Keratinocyte (primary cell): ENCODE measurements at regions not wholly inside any gene's neighbourhood (a gene's known extent, or its start where the extent isn't known, plus 50 kb on each side); places are given as distances from the start of the nearest gene placed in this dataset.

Experiments used
- EZH2 ChIP-seq: IDR thresholded peaks from one replicate; pipeline ENCODE4 v1.6.1; 2012; ENCODE audit warnings: inconsistent platforms, mild to moderate bottlenecking, low read length, moderate library complexity
- TF ChIP-seq, protein P1 (sequence below), 3 experiments: IDR thresholded peaks in 1 of 3; conservative IDR thresholded peaks in 1 of 3; optimal IDR thresholded peaks in 1 of 3; 2 replicates in 2 of 3; 3 replicates in 1 of 3; pipeline versions ENCODE3 to v1.5.1; 2011; ENCODE audit warnings: low read length in 3 of 3, mild to moderate bottlenecking in 3 of 3, moderate library complexity in 2 of 3, control low read depth in 1 of 3, inconsistent platforms in 1 of 3; ENCODE audit not compliant: insufficient read depth in 2 of 3; ENCODE audit errors: extremely low read depth in 1 of 3

DNA sequence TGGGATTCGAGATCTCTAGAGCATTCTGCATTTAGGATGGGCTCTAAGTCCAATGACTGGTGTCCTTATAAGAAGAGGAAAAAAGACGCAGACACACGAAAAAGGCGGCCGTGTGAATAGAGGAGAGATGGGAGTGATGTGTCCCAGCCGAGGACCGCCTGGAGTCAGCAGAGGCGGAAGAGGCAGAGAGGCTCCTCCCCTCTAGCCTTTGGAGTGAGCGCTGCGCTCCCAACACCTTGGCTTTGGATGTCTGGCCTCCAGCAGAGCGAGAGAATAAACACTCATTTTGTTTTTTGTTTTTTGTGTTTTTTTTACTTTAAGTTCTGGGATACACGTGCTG, 83.0 kb upstream of the RTL6 start:
- TF ChIP-seq, protein P1, sequence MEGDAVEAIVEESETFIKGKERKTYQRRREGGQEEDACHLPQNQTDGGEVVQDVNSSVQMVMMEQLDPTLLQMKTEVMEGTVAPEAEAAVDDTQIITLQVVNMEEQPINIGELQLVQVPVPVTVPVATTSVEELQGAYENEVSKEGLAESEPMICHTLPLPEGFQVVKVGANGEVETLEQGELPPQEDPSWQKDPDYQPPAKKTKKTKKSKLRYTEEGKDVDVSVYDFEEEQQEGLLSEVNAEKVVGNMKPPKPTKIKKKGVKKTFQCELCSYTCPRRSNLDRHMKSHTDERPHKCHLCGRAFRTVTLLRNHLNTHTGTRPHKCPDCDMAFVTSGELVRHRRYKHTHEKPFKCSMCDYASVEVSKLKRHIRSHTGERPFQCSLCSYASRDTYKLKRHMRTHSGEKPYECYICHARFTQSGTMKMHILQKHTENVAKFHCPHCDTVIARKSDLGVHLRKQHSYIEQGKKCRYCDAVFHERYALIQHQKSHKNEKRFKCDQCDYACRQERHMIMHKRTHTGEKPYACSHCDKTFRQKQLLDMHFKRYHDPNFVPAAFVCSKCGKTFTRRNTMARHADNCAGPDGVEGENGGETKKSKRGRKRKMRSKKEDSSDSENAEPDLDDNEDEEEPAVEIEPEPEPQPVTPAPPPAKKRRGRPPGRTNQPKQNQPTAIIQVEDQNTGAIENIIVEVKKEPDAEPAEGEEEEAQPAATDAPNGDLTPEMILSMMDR (optimal IDR thresholded peaks at IDR 0.05 in 1 of 3, IDR thresholded peaks at IDR 0.05 in 1 of 3, conservative IDR thresholded peaks at IDR 0.05 in 1 of 3; ENCODE audit: extremely low read depth in 1 of 3, insufficient read depth in 2 of 3, low read length in 3 of 3) = no peak
- TF ChIP-seq EZH2 = no peak
